Fibroblast of the aortic adventitia (primary cell): ENCODE measurements at regions not wholly inside any gene's neighbourhood (a gene's known extent, or its start where the extent isn't known, plus 50 kb on each side); places are given as distances from the start of the nearest gene placed in this dataset.
"Not testable (repeated sequence)": the region's sequence is repeated elsewhere in the genome, so short reads cannot be mapped to it uniquely, and the experiment has no call there.

Source experiments
- DNase-seq: peaks from one replicate; pipeline ENCODE4 v3.0.0-alpha.2; 2010; ENCODE audit warnings: low read depth
- H3K4me3 ChIP-seq: 2 replicates; pipeline ENCODE4 v1.5.1; 2011; ENCODE audit warnings: low read depth, mild to moderate bottlenecking, control low read depth, low read length, moderate library complexity
- TF ChIP-seq, protein P1 (sequence below): IDR thresholded peaks from 2 replicates; pipeline ENCODE4 v1.5.1; 2011; ENCODE audit warnings: mild to moderate bottlenecking, low read length, control low read depth, inconsistent platforms; ENCODE audit not compliant: insufficient read depth

DNA sequence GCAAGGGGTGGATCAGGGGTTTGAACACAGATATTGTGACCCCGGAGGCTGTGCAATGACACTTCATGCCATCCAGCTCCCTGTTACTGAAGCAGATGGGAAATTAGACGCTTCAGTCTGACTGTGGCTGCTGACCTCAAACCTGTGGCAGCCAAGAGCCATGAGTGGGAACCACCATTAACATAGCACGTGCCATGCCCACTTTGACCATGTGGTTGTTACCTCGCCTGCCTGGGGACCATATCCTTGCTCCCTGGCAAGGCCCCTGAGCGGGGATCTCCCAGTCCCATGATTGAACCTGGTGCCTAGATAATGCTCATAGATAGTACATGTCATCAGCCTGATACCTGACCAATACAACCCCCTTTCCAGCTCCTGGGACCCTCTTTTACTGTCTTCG, 68.9 kb downstream of the CYP26B1 start:
- no peak overlapping the region for H3K4me3 ChIP-seq
- no peak for DNase-seq
- TF ChIP-seq, protein P1, sequence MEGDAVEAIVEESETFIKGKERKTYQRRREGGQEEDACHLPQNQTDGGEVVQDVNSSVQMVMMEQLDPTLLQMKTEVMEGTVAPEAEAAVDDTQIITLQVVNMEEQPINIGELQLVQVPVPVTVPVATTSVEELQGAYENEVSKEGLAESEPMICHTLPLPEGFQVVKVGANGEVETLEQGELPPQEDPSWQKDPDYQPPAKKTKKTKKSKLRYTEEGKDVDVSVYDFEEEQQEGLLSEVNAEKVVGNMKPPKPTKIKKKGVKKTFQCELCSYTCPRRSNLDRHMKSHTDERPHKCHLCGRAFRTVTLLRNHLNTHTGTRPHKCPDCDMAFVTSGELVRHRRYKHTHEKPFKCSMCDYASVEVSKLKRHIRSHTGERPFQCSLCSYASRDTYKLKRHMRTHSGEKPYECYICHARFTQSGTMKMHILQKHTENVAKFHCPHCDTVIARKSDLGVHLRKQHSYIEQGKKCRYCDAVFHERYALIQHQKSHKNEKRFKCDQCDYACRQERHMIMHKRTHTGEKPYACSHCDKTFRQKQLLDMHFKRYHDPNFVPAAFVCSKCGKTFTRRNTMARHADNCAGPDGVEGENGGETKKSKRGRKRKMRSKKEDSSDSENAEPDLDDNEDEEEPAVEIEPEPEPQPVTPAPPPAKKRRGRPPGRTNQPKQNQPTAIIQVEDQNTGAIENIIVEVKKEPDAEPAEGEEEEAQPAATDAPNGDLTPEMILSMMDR, result no peak

DNA sequence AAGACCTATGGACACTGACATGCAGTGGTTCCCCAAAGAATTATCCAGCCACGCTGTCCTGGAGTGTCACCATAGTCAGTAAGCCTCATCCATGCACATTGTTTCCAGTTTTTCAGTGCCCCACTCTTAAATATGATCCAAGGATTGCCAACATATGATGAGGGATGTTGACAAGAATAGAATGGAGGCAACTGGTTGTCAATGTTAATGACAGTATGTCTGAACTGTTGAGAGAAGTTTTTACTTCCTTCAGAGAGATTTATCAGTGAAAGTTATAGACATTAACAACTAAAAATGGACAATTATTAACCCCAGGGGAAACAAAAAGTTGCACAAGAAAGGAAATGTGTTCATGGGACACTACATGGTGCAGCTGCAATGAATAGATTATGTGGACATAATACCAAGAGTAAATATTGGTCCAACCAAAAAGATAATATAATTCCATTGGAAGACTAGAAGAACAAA, 69.9 kb downstream of the CYP26B1 start:
- DNase-seq, result no peak
- TF ChIP-seq, protein P1, result no peak
- no peak overlapping the region for H3K4me3 ChIP-seq

DNA sequence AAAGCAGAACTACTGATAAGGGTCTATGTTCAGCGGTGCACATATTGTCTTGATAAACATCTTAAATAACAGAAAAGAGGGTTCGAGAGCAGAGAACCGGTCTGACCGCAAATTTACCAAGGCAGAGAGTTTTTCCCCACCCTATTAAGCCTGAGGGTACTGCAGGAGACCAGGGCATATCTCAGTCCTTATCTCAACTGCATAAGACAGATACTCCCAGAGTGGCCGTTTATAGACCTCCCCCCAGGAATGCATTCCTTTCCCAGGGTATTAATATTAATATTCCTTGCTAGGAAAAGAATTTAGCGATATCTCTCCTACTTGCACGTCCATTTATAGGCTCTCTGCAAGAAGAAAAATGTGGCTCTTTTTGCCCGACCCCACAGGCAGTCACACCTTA, 74.3 kb downstream of the CYP26B1 start:
- H3K4me3 ChIP-seq, DNase-seq: not testable (repeated sequence)

DNA sequence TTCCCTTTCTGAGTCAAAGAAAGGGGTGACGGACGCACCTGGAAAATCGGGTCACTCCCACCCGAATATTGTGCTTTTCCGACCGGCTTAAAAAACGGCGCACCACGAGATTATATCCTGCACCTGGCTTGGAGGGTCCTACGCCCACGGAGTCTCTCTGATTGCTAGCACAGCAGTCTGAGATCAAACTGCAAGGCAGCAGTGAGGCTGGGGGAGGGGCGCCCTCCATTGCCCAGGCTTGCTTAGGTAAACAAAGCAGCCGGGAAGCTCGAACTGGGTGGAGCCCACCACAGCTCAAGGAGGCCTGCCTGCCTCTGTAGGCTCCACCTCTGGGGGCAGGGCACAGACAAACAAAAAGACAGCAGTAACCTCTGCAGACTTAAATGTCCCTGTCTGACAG, 83.5 kb downstream of the CYP26B1 start:
- not testable (repeated sequence) for DNase-seq, H3K4me3 ChIP-seq

GRCh38 chr2:72062336-72062735, 85.3 kb downstream of the CYP26B1 start:
- H3K4me3 ChIP-seq, result no peak overlapping the region
- TF ChIP-seq, protein P1, result no peak
- DNase-seq, result no peak

DNA sequence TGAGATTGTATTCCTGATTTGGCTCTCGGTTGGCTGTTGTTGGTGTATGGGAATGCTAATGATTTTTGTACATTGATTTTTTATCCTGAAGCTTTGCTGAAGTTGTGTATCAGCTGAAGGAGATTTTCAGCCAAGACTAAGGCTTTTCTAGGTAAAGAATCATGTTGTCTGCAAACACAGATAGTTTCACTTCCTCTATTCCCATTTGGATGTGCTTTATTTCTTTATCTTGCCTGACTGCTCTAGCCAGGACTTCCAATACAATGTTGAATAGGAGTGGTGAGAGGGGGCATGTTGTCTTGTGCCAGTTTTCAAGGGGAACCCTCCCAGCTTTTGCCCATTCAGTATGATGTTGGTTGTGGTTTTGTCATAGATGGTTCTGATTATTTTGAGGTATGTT, 90.4 kb downstream of the CYP26B1 start:
- TF ChIP-seq, protein P1, result no peak
- DNase-seq, result no peak
- H3K4me3 ChIP-seq, result no peak overlapping the region

- TF ChIP-seq, protein P1, result no peak
- no peak for DNase-seq
- H3K4me3 ChIP-seq, result no peak overlapping the region
These were observed 95.6 kb downstream of the CYP26B1 start for GRCh38 chr2:72051971-72052505.

- TF ChIP-seq, protein P1, result no peak
- no peak for DNase-seq
- H3K4me3 ChIP-seq, result no peak overlapping the region
These were observed 96.5 kb downstream of the CYP26B1 start for GRCh38 chr2:72051204-72051603.
